GM18861 (cell line): ENCODE measurements at regions not wholly inside any gene's neighbourhood (a gene's known extent, or its start where the extent isn't known, plus 50 kb on each side); places are given as distances from the start of the nearest gene placed in this dataset.

ENCODE experiments used
- ATAC-seq: cut with Tn5 transposase; IDR thresholded peaks from one replicate; pipeline ENCODE4 v1.9.1; 2021; ENCODE audit not compliant: unreplicated experiment

DNA sequence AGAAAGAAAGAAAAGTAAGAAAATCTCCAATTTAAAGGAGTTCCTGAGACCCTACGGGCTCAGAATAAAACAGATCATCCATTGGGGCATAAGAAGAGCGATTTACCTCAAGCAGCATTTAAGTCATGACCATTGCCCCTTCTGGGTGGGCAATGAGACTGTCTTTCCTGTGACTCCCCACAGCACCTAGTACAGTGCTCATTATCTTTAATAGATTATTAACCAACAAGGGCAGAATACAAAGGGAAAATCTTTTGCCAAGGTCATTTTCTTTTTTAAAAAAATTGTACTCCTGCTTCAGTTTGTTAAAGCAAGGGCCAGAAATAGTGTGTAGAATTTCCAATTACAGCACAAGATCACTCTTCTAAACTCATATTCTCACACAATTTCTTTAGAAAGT is 443.3 kb upstream of the AGTR1 start:
- no peak for ATAC-seq

GRCh38 chr3:148255981-148256969 is 441.4 kb upstream of the AGTR1 start:
- no peak for ATAC-seq

DNA sequence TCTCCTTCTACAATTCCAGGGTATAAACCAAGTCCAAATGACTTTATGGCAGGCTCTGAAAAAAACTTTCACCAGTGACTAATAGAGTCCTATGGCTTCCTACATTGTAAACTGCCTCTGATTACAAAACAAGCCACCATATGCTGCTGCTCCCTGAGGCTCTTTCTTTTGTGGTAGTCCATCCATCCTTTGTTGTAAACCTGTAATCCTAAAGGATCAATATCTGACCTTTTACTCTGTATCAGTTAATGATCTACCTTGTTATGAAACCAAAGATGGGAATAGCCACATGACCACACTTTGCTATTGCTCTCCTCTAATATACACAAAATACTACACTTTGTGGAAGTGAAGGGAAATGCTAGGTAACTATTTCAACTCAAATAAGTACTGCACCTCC is 434.7 kb upstream of the AGTR1 start:
- ATAC-seq = no peak

GRCh38 chr3:148265841-148266240 is 431.9 kb upstream of the AGTR1 start:
- ATAC-seq = no peak

DNA sequence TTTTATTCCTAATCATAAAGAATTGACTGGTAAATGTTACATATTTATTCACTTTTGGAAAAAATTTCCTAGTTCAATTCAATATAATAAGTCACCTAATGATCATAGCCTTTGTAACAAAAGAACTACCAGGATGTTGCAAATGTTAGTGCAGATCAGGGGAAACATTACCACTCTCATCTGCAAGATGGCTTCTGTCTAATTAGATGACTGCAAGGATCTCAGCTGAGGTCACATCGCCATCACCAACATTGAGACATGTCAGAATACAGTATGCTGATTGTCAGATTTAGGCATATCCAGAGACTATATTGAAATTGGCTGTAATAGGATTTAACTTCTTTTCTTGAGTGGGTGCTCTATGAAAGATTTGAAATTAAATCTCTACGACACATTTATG is 431.4 kb upstream of the AGTR1 start:
- no peak for ATAC-seq

DNA sequence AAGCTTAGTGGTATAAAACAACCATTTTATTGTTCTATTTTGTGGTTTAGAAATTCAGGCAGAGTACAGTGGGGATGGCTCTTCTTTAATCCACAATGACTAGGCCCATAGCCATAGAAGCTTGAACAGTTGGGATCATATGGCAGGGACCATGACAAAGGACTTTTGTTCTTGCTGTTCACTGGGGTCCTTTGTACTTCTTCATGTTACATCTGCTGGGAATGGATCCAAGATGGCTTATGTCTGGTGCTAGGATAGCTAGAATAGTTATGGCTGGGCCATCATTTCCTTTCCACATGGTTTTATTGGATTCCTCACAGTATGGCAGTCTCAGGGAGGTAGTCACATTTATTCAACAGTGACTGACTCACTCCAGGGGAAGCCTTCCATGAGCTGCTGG is 427.9 kb upstream of the AGTR1 start:
- ATAC-seq = no peak

- ATAC-seq = no peak
Observed at GRCh38 chr3:148280623-148281242, 417.0 kb upstream of the AGTR1 start.

DNA sequence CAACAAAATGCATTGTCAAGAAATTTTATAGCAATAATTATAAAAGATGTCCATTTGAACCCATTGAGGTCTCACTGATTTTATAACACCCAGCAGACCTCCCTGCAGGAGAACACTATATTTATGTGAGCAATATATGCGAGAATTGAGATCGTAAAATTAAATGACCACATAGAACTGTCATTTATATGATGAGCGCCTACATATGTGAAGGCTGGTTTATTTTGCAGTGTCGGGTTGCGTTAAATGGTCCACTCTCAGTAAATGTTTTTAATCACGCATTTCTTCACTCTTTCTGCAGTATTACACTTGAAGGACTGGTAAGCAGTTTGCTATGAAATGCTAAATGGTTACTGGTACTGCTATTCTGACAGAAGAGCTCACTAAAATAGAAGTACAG is 408.5 kb upstream of the AGTR1 start:
- no peak for ATAC-seq

DNA sequence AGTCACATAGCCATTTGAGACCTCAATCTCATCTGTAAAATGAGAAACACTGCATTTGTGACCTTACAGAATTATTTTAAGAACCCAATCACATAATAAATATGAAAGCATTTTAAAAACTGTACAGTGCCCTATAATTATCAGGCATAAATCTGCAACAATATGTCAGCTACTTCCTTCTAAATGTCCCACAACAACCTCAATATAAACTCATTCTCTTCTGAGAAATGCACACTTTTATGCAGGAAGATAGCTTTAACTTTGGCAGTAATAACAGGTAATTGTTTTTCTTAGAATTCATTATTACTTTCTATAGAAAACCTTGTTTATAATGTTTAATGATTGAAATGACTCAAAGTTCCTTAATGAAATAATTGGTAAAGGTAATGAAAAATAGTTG is 400.7 kb upstream of the AGTR1 start:
- ATAC-seq = no peak

DNA sequence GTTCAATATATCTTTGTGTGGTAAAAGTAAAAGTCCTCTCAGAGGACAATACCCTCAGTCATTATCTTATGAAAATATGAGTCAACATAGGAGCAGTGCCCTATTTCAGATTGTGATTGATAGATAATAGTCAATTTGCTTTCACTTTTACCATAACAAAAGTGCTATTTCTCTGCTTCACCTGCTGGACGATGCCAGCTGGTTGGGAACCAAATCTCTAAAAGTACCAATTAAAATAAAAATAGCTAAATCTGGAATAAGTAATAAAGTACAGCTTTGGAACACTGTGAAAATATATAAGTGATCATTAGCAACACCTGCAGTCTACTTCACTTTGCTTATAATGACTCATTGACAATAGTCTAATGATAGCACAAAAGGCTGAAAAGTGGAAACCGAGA is 390.3 kb upstream of the AGTR1 start:
- ATAC-seq = peak; percentile 58

- ATAC-seq = peak; percentile 62
Observed at GRCh38 chr3:148309390-148310035, 388.2 kb upstream of the AGTR1 start.

GRCh38 chr3:148315756-148316155 is 381.9 kb upstream of the AGTR1 start:
- ATAC-seq = no peak

- no peak for ATAC-seq
Observed at GRCh38 chr3:148318240-148318639, 379.5 kb upstream of the AGTR1 start.

- ATAC-seq = peak; percentile 94
Observed at GRCh38 chr3:148319161-148319915, 378.4 kb upstream of the AGTR1 start.

GRCh38 chr3:148319960-148320359 is 377.7 kb upstream of the AGTR1 start:
- no peak for ATAC-seq

DNA sequence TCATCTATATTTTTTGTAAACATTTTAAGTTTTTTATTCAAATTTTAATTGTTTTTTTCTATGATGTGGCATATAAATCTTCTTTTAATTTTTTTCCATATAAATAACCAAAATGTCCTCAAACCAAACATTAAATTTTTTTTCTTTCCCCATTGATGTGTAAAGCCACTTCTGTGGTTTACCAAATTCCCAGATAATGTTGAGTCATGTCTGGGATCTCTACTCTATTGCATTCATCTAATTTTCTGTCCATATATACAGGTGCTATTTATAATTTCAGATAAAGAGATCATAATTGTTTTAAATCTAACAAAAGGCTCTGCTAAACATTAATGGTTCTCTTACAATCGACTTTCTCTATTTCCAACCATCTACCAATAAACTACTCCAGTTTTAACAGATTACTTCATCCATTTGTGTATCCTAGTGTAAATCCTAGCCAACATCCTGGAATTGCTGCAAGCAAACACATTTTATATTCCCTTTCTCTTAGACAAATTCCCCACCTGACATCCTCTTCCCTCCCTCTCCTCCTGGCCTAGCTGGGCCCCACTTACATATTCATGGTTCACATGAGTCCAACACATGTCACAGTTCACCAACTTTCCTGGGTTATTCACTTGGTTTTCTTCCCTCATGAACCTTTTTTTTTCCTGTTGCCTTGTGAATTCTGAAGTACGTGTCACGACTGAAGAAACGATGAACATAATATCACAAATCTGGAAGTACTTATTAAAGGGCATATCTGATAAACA is 368.0 kb upstream of the AGTR1 start:
- no peak for ATAC-seq

DNA sequence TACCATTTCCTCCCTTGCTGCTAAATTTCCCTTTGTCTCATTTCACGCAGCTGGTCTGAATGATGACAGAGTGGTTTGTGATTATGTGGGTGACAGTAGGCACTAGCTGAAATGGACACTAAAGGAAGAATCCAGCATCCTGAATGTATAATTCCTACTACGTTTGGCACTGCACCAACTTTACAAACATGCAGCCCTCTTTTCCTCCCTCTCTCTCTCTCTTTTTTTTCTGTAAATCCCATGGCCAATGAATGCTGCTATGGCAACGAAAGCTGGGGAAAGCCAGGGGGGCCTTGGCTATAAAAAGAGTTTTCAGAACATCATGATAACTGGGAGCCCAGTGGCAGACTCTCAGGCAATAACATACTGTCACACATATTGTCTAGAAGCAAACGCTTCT is 367.2 kb upstream of the AGTR1 start:
- ATAC-seq = no peak

GRCh38 chr3:148331081-148331846 is 366.4 kb upstream of the AGTR1 start:
- ATAC-seq = no peak

GRCh38 chr3:148332509-148332908 is 365.2 kb upstream of the AGTR1 start:
- ATAC-seq = no peak

GRCh38 chr3:148333091-148333490 is 364.6 kb upstream of the AGTR1 start:
- no peak for ATAC-seq
